HG03045 (cell line): ENCODE measurements at regions not wholly inside any gene's neighbourhood (a gene's known extent, or its start where the extent isn't known, plus 50 kb on each side); places are given as distances from the start of the nearest gene placed in this dataset.
"Not testable (repeated sequence)": the region's sequence is repeated elsewhere in the genome, so short reads cannot be mapped to it uniquely, and the experiment has no call there.

Source experiments
- ATAC-seq: cut with Tn5 transposase; IDR thresholded peaks from one replicate; pipeline ENCODE4 v1.9.1; 2021; ENCODE audit warnings: mild to moderate bottlenecking, moderate library complexity; ENCODE audit not compliant: unreplicated experiment

DNA sequence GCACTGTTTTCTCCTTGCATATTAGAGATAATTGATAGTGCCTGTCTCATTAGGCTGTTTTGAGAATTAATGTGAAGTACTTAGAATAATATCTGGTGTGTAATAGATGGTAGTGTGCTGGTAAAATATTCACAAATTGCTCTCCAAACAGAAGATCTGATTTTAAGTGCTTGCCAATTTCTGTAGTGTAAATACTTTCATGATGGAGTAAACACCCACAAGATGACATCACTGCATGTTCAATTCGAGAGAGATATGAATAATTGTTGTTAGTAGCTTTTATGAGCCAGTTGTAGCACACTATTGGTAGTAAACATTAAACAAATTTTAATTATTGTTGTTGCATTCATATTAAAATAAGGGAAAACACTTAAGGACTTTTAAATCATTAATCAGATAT is 392.3 kb upstream of the RIOK2 start:
- ATAC-seq, result no peak

DNA sequence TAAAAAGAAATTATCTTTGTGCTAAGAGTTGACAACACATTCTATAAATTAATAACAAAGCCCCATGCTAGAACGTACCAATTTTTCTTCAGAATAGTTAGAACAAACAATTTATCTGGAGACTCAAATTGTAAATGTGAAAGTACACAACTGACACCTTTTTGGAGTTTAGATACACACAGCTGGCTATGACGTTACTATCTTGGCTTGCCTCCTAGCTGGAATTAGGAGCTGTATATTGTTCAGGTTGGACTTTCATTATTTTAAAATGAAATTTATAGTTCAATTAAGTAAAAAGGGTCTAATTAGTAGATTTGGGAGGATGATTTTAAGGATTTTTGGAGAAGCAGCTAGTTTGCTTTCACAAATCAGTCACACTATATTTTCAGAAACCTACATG is 393.9 kb upstream of the RIOK2 start:
- ATAC-seq, result no peak

DNA sequence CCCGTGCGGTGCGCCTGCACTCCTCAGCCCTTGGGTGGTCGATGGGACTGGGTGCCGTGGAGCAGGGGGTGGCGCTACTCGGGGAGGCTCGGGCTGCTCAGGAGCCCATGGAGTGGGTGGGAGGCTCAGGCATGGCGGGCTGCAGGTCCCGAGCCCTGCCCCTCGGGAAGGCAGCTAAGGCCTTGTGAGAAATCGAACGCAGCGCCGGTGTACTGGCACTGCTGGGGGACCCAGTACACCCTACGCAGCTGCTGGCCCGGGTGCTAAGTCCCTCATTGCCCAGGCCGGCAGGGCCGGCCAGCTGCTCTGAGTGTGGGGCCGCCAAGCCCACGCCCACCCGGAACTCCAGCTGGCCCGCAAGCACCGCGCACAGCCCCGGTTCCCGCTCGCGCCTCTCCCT is 396.9 kb upstream of the RIOK2 start:
- not testable (repeated sequence) for ATAC-seq

DNA sequence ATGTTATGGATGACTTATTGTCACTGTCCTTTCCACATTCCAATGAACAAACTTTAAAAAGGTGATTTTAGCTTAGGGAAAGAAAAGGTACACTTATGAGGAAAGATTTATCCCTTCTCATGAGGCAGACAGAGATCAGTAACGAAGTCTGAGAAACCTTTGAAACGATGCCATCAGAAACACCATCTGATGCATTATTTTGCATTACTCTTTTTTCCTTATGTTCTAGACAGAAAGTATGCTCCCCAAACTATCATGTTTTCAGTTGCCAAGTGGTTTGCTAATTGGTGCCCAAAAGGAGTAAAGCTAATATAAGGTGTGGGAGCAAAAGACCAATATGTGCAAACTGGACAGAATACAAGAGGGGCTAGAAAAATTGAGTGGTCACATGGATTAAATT is 397.7 kb upstream of the RIOK2 start:
- no peak for ATAC-seq

DNA sequence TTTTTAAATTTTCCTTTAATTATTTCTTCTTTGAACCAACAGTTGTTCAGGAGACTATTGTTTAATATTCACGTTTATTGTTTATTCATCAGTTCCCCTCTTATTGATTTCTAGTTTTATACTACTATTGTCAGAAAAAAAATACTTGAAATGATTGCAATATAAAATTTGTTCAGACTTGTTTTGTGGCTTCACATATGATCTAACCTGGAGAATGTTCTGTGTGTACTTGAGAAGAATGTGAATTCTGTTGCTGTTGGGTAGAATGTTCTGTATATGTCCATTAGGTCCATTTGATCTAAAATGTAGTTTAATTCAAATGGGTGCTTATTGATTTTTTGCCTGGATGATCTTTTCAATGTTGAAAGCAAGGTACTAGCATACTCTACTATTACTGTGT is 408.7 kb upstream of the RIOK2 start:
- ATAC-seq, result no peak

DNA sequence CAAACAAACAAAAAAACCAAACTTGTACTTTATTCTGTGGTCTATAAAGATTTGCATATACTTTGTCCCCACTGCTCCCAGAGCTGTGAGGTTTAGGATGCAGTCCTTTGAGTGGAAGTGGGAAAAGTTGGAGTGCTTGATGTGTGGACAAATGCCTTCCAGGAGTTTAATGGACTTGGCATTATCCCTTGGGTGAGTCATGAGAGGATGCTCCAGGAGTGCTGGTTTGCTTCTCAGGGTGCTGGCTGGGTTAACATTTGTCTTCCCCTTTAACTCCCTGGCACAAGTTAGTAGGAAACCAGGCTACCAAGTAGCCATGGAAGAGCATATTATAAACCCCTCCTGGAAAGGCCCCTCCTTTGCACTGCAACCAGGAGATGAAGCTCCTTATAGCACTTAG is 417.4 kb upstream of the RIOK2 start:
- no peak for ATAC-seq

DNA sequence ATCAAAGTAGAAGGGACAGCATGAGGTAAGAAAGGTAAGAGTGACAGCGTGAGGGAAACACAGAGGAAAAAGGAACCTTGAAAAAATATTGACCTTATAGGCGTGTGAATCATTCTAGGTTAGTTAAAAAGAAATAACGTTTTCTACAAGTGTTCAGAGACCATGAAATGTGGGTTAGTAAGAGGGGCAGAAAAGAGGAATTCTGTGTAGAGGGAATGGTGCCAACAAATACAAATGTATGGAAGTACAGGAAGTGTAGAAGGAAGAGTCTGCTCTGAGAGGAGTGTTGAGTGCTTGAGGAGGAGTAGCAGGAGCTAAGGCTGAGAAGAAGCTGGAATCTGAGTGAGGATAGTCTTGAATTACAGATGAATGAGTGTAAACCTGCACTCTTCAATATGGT is 418.6 kb upstream of the RIOK2 start:
- ATAC-seq, result no peak

DNA sequence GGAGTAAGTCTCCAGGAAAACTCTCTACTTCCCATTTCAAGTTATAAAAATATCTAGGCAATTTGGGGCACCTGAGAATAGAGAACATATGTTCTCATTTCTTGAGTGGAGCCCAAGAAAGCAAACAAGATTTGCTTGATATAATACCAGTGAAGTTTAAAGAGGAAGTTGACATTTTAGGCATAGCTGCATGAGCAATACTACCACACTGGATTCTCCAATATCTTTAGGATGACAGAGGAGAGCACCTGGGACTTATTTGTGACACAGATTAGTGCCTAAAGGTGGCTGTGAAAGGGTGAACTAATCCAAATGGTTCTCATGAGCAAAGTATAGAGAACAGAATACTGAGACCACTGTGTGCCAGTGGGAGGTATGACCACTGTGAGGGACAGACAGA is 423.5 kb upstream of the RIOK2 start:
- no peak for ATAC-seq

DNA sequence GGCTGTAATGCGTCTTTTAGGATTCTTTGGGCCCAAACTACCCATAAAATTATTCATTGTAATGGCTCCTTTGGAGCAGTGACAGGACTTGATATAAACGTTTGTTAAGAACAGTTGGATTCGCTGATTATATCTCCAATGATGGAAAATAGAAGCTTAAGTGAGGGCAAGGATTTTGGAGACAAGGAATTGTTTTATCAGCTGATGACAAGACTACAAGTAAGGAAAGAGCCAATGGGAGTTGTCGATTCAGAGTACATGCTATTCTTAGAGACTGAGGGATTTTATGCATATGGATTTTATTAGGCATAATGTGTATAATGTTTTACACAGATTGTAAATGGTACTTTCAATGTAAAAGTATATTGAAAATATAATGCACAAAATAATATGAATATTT is 425.5 kb upstream of the RIOK2 start:
- ATAC-seq, result no peak

DNA sequence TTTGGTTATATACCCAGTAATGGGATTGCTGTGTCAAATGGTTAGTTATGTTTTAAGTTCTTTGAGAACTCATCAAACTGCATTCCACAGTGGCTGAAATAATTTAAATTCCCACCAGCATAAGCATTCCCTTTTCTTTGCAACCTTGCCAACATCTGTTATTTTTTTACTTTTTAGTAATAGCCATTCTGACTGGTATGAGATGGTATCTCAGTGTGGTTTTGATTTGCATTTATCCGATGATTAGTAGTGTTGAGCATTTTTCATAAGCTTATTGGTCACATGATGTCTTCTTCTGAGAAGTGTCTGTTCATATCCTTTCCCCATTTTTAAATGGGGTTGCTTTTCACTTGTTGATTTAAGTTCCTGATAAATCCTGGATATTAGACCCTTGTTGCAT is 435.7 kb upstream of the RIOK2 start:
- ATAC-seq, result no peak

DNA sequence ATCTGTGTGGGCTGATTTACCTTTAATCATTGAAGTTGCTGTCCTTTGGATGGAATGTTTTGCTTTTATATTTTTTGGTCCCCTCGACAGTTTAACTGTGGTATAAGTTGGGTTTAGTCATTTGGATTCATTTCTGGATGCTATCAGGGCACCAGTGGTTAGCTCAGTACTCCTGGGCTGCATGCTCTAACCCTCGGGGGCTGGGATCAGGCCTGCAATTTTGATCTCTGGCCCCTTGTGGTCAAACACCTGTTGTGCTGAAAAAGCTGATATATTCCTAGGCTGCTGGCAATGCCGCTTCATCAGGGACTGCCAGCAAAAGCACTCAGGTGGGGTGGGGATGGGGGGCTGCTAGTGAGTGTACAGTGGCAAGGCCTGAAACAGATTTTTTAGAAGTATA is 440.4 kb upstream of the RIOK2 start:
- ATAC-seq, result no peak

DNA sequence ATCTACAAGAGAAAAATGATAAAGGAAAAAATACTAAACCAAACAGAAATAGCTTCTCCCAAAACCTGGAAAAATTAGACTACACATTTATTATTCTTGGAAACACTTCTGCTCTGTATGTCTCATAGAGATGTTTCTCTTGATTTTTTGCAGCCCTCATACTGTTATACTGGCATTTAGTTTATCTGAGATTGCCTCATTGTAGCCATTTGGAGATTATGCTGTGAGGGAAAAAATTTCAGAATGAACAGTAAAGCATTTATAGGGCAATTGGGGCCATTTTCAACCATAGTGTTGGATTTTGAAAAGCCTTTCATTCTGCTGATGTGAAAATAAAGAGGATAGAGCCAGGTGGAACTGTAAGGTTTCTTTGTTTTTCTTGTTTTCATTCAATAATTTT is 441.8 kb upstream of the RIOK2 start:
- ATAC-seq, result no peak

DNA sequence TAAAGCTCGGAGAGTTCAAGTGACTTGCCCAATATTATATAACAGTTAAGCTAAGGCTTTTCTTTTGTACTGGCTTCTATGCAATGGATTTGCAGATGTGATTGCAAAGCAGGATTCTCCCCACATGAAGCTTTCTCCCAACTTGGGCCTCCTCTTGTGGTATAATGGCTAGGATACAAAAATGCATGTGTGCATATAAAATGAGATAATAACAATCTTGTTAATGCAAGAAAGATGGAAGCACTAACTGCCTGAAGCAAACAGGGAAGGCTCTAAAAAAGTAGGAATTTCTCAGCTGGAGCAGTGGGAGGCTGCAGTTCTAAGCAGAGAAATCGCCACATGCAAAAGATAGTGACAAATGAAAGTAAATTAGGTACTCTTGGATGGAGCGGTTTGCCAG is 444.2 kb upstream of the RIOK2 start:
- no peak for ATAC-seq

DNA sequence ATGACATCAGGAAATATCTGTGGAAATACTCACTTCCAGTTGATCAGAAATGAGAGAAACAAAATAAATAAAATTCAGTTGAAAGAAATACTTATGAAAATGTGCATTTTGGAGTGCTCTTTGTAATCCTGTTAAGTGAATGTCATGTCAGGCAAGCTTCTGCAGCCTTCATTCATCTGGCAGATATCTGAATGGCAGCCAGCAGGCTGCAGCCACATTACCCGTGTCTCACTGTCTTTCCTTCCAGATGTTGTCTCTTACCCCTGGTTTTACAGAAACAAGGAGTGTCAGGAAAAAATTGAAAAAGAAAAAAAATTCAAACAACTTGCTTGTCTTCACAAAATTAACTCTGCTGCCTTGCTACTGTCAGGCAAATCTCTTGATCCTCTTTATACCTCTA is 445.0 kb upstream of the RIOK2 start:
- ATAC-seq, result no peak

DNA sequence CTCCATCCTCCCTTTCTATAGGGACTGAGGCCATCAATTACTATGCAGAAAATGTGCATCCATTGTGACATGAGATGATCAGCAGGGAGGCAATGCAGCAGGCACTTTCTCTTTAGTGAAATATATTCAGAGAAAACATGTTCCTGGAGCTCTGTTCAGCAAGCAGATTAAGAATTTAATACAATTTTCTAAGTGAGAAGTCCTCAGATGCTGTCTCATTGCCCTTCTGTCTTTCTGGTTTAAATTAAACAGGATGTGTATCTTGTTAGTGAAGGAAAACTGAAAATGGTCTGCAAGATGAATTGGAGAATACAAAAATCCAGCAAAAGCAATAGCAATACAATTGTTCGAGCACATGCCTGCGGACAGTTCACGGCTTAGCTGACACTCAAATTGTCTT is 445.8 kb upstream of the RIOK2 start:
- ATAC-seq, result no peak

DNA sequence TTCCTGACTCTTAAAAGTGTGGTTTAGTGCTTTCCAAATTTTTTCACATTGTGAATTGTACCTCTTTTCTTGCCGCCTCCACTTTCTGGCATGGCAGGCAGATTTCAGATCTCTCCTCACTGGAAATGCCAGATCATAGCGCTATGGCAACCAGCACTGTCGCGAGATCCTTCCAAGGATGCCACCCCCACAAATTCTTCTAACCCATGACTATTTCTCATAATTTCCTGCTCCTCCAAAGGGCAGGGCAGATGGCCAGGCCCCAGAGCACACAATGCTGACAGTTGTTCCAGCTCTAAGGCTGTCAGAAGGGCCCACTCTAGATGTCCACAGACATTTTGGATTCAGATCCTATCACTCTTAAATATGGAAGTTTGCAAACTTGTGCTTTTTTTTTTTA is 446.2 kb upstream of the RIOK2 start:
- no peak for ATAC-seq

DNA sequence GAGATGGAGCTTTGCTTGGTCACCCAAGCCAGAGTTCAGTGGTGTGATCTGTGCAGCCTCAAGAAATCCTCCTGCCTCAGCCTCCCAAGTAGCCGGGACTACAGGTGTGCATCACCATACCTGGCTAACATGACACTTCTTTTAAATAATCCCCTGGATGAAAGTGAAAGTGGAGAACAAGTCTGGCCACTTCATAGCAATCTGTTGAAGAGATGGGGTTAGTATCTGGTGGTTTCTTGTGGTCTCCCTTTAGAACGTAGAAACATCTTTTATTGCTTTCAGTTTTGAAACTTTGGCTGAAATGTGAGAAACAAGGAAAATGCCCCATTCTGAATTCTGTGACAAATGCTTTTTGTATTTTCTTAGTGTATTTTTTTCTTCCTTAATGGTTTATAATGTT is 452.5 kb upstream of the RIOK2 start:
- ATAC-seq, result no peak

DNA sequence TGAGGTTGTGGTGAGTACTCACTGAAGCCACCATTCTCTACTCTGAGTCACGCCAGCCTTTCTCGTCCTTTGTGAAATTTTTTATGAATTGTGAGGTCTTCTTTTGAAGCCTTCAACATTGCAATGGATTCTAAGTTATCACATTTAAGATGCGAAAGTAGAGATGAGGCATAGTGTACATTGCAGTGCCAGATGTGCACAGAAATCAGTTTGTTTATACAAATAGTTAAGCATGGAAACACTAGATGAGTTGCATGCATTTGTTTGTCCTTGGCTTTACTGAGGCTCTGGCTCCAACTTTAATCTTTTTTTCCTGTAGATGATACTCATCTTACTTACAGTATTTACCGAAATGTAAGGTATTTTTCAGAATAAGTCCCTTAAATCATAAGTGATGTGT is 453.7 kb upstream of the RIOK2 start:
- ATAC-seq, result no peak

DNA sequence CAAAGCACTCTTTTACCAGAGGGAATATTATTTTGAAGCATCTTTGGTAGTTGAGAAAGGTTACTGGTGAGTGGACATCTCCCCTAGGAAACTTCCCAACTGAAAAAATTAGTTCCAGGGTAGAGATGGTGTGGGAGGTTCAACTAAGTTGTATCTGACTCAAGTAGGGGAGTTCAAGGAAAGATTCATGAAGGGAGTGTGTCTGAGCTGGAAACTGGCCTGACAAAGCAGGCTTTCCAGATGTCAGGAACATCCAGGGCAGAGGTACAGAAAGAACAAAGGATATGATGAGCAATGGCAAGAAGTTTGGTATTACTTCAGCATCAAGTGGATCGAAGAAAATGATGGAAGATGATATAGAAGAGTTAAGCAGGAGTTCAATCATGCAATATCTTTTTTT is 458.0 kb upstream of the RIOK2 start:
- ATAC-seq, result no peak

DNA sequence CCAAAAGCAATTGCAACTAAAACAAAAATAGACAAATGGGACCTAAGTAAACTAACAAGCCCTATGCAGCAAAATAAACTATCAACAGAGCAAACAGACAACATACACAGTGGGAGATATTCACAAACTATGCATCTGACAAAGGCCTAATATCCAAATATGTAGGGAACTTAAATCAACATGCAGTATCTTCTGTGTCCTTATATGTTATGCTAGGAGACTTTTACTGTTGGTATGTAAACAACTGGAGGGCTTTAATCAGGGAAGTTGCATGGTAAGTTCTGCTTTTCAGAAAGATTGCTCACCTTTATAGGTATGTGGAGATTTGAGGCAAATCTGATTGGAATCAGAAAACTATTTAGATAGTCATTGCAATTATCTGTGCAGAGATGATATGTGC is 461.2 kb upstream of the RIOK2 start:
- no peak for ATAC-seq

DNA sequence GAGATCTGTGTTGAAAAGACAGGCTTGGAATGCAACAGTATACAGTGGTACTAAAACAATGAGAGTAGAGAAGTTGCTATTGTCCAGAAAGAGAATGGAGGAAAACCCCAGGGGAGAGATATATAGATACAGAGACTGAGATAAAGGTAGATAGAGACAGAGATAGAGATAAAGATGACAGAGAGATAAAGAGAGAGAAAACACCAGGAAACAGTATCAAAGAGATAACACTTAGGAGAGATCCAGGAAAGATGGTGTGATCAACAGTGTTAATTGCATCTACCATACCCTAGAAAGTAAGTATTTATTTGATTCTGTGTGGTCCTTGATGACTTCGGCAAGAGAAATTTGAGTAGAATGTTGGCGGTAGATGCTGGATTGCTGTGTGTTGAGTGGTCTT is 461.8 kb upstream of the RIOK2 start:
- no peak for ATAC-seq

DNA sequence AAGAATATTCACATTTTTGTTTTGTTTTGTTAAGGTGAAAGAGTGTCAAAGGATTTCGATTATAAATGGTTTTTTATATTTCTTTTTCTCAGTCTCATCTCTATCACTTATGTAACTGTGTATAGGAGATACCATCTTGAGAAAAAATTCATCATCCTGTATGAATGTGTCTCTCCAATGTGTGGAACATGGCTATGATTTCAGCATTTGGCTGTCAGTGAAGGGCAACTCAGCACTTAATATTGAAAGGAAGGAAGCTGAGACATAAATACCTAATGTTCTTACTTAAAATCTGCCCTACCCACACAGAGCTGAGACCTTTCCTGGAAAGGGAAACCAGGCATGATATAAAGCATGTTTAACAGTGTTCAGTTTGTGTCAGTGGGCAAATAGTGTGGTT is 474.2 kb upstream of the RIOK2 start:
- ATAC-seq, result no peak

DNA sequence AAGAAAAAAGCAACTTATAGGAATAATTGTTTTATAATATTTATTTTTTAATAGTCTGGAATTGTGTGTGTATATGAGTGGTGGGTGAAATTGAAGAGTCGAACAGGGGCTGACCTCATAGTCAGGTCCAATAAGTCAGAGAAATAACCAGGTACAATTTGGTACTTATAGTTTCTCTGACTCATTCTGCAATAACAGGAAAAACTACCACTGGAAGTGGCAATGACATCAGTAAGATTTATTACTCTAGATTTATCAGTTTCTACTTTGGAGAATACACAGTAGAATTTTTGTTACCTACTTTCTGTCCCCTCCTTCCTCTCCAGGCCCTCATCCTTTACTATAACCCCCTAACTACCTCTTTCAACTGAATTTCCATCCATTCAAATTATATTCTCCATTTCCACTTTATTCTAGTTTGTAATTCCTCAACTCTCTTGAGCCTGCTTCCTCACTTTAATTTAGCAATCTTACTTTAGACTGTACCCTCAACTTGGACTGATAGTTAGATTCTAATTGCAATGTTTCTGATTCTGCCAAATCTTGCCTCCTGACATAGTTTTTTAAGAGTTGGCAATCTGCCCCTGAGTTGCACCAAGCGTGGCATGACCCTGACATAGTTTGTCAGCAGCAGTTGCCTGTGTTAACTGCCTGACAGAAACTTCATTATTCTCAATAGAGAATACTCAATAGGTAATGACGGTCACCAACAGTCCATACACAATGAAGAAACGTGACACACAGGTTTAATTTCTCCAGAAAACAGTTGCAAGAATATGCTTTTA is 475.3 kb upstream of the RIOK2 start:
- no peak for ATAC-seq
